ENCODE measurements at regions not wholly inside any gene's neighbourhood (a gene's known extent, or its start where the extent isn't known, plus 50 kb on each side); places are given as distances from the start of the nearest gene placed in this dataset.
A peak's percentile ranks its signal among the peaks of the same experiment; 100 is the strongest.

- TF ChIP-seq E2F8 (IDR thresholded peaks at IDR 0.05; ENCODE audit: low read depth, partially characterized antibody) (no peak), ZBTB40 (IDR thresholded peaks at IDR 0.05; ENCODE audit: borderline replicate concordance) (no peak), NBN (IDR thresholded peaks at IDR 0.05) (peak; percentile 49; the same call in 1 of the 2 replicates), SUPT20H (IDR thresholded peaks at IDR 0.05; ENCODE audit: borderline replicate concordance, control insufficient read depth, low read depth, low read length) (no peak), SMARCA5 (IDR thresholded peaks at IDR 0.05) (no peak), BCL3 (IDR thresholded peaks at IDR 0.05; ENCODE audit: borderline replicate concordance, insufficient read depth, low read depth, low read length, poor library complexity, severe bottlenecking) (peak; percentile 65), YY1 (IDR thresholded peaks at IDR 0.05; ENCODE audit: low read depth, low read length) (0 out of 2 replicates have a peak, but pooled peaks have one; percentile 17), KDM1A (IDR thresholded peaks at IDR 0.05; ENCODE audit: borderline replicate concordance) (no peak), KLF5 (IDR thresholded peaks at IDR 0.05; ENCODE audit: partially characterized antibody) (no peak), SMAD1 (IDR thresholded peaks at IDR 0.05; ENCODE audit: low read depth, partially characterized antibody) (no peak), EZH2 (IDR thresholded peaks at IDR 0.05; ENCODE audit: borderline replicate concordance, control insufficient read depth, low read depth, low read length) (no peak), SMAD5 (IDR thresholded peaks at IDR 0.05; ENCODE audit: low read depth) (no peak), TCF12 (IDR thresholded peaks at IDR 0.05; ENCODE audit: low read depth, low read length) (no peak), EP300 (IDR thresholded peaks at IDR 0.05; ENCODE audit: borderline replicate concordance in 1 of 2, control insufficient read depth in 1 of 2, low read depth in 2 of 2, low read length in 2 of 2) (no peak), MEF2B (IDR thresholded peaks at IDR 0.05; ENCODE audit: partially characterized antibody, poor library complexity, severe bottlenecking) (peak; percentile 26), LARP7 (IDR thresholded peaks at IDR 0.05) (no peak), STAT1 (conservative IDR thresholded peaks at IDR 0.05) (no peak), TCF3 (IDR thresholded peaks at IDR 0.05; ENCODE audit: borderline replicate concordance, insufficient read depth, low read depth, low read length) (0 out of 2 replicates have a peak, but pooled peaks have one; percentile 31), MYB (IDR thresholded peaks at IDR 0.05; ENCODE audit: borderline replicate concordance, low read depth, low read length) (no peak), PAX5 (IDR thresholded peaks at IDR 0.05; ENCODE audit: borderline replicate concordance, low read depth, low read length) (peak; percentile 65; the same call in 1 of the 2 replicates)
These were observed 50.6 kb upstream of the MRPS6 start (continued) for GRCh38 chr21:34022627-34023335.

Data from GM12878 (cell line).